Neural progenitor cell (in vitro differentiated cells): ENCODE measurements at regions not wholly inside any gene's neighbourhood (a gene's known extent, or its start where the extent isn't known, plus 50 kb on each side); places are given as distances from the start of the nearest gene placed in this dataset.

Experiments used
- DNase-seq: peaks from one replicate; pipeline ENCODE4 v3.0.0-alpha.2; 2016; ENCODE audit warnings: low spot score
- H2AFZ ChIP-seq: fragments of 200-600 bp; sonication (generic); replicated peaks from 2 replicates; pipeline ENCODE4 v1.6.1; 2016; ENCODE audit warnings: antibody characterized with exemption
- H3F3A ChIP-seq: fragments of 200-600 bp; sonication (generic); 2 replicates; pipeline ENCODE4 v1.6.1; 2016; ENCODE audit warnings: antibody characterized with exemption, low read depth
- H3K27ac ChIP-seq: fragments of 200-600 bp; sonication (generic); 2 replicates; pipeline ENCODE4 v1.5.1; 2016; ENCODE audit warnings: mild to moderate bottlenecking
- H3K27me3 ChIP-seq: fragments of 200-600 bp; sonication (generic); 2 replicates; pipeline ENCODE4 v1.6.1; 2016; ENCODE audit warnings: mild to moderate bottlenecking, moderate library complexity
- H3K36me3 ChIP-seq: fragments of 200-600 bp; sonication (generic); 2 replicates; pipeline ENCODE4 v1.5.1; 2016
- H3K4me1 ChIP-seq: fragments of 200-600 bp; sonication (generic); 2 replicates; pipeline ENCODE4 v1.6.1; 2016; ENCODE audit warnings: mixed run types
- H3K4me2 ChIP-seq: fragments of 200-600 bp; sonication (generic); 2 replicates; pipeline ENCODE4 v1.6.1; 2016
- H3K4me3 ChIP-seq: fragments of 200-600 bp; sonication (generic); 2 replicates; pipeline ENCODE4 v1.5.1; 2016
- H3K79me2 ChIP-seq: fragments of 200-600 bp; sonication (generic); 2 replicates; pipeline ENCODE4 v1.6.1; 2016; ENCODE audit warnings: low read depth
- H3K9ac ChIP-seq: fragments of 200-600 bp; sonication (generic); 2 replicates; pipeline ENCODE4 v1.6.1; 2016
- H3K9me3 ChIP-seq: fragments of 200-600 bp; sonication (generic); 2 replicates; pipeline ENCODE4 v1.5.1; 2016; ENCODE audit warnings: low read depth
- H4K20me1 ChIP-seq: fragments of 200-600 bp; sonication (generic); 2 replicates; pipeline ENCODE4 v1.6.1; 2016; ENCODE audit warnings: low read depth
- H3K27ac Mint-ChIP-seq: 3 replicates; pipeline ENCODE4 v1.8.0; 2021; ENCODE audit warnings: mixed read lengths
- H3K27me3 Mint-ChIP-seq: 2 replicates; pipeline ENCODE4 v1.8.0; 2022; ENCODE audit warnings: low read depth, mild to moderate bottlenecking, inconsistent platforms, moderate library complexity, mixed read lengths; ENCODE audit not compliant: insufficient read depth
- H3K36me3 Mint-ChIP-seq: 3 replicates; pipeline ENCODE4 v1.8.0; 2021; ENCODE audit warnings: mixed read lengths
- H3K4me1 Mint-ChIP-seq: 3 replicates; pipeline ENCODE4 v1.8.0; 2021; ENCODE audit warnings: mixed read lengths
- H3K4me3 Mint-ChIP-seq: 3 replicates; pipeline ENCODE4 v1.8.0; 2021; ENCODE audit warnings: mild to moderate bottlenecking, moderate library complexity, mixed read lengths
- H3K9me3 Mint-ChIP-seq: 3 replicates; pipeline ENCODE4 v1.8.0; 2020; ENCODE audit warnings: mixed read lengths
- EZH2 ChIP-seq: fragments of 200-600 bp; sonication (generic); IDR thresholded peaks from 2 replicates; pipeline ENCODE4 v1.6.1; 2017; ENCODE audit warnings: antibody characterized with exemption, mild to moderate bottlenecking, moderate library complexity
- EZH2phosphoT487 ChIP-seq: fragments of 200-600 bp; sonication (generic); IDR thresholded peaks from 2 replicates; pipeline ENCODE4 v1.6.1; 2017; ENCODE audit warnings: antibody characterized with exemption
- TF ChIP-seq, protein P1 (sequence below): fragments of 200-600 bp; sonication (generic); IDR thresholded peaks from 2 replicates; pipeline ENCODE4 v1.5.1; 2017; ENCODE audit warnings: antibody characterized with exemption, mild to moderate bottlenecking

DNA sequence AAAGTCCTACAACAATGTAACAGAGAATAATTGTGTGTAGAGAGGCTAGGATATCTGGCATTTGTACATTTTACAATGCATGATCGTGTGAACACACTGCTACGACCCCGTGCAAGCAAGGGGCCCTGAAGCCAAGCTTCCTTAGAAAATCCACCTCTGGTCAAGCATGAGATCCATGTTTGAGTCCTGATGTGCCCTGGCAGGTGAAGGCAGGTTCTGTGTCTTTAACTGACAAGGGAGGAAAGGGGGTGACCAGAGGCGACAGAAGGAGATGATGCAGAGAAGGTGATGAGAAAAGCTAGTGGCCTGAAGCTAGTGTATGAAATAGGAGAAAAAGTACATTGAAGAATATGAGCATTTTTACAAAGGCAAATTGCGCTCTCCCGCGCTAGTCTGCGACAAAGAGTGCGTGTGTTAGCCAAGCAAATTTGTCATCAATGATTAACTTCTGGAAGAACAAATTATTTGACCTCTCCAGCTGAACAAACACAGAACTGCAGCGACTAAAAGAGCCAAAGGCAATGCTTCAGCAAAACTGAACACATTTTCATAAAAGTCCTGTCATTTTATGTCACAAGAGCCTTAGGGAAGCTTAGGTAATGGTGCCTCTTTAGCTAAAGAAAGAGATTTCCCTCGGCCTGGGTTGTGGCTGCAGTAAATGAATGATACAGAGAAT lies 101.7 kb upstream of the DAPK1 start:
- Histone ChIP-seq H3K4me2 (no peak overlapping the region), H3K36me3 (no peaks in the 10 kb centered on the region), H3K4me3 (no peak overlapping the region), H3K27me3 (no peaks in the 10 kb centered on the region), H3F3A (no peaks in the 10 kb centered on the region), H4K20me1 (no peaks in the 10 kb centered on the region), H3K9ac (no peak overlapping the region), H3K27ac (no peak overlapping the region), H3K4me1 (no peaks in the 10 kb centered on the region), H3K9me3 (no peaks in the 10 kb centered on the region), H3K79me2 (no peaks in the 10 kb centered on the region), H2AFZ (peak overlapping the region; percentile 43)
- Mint-ChIP-seq H3K27ac (no peak overlapping the region), H3K9me3 (no peaks in the 10 kb centered on the region), H3K27me3 (no peaks in the 10 kb centered on the region), H3K36me3 (no peaks in the 10 kb centered on the region), H3K4me3 (no peak overlapping the region), H3K4me1 (no peaks in the 10 kb centered on the region)
- DNase-seq: no peak
- TF ChIP-seq, protein P1, sequence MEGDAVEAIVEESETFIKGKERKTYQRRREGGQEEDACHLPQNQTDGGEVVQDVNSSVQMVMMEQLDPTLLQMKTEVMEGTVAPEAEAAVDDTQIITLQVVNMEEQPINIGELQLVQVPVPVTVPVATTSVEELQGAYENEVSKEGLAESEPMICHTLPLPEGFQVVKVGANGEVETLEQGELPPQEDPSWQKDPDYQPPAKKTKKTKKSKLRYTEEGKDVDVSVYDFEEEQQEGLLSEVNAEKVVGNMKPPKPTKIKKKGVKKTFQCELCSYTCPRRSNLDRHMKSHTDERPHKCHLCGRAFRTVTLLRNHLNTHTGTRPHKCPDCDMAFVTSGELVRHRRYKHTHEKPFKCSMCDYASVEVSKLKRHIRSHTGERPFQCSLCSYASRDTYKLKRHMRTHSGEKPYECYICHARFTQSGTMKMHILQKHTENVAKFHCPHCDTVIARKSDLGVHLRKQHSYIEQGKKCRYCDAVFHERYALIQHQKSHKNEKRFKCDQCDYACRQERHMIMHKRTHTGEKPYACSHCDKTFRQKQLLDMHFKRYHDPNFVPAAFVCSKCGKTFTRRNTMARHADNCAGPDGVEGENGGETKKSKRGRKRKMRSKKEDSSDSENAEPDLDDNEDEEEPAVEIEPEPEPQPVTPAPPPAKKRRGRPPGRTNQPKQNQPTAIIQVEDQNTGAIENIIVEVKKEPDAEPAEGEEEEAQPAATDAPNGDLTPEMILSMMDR: no peak
- TF ChIP-seq EZH2 (no peak), EZH2phosphoT487 (no peak)

DNA sequence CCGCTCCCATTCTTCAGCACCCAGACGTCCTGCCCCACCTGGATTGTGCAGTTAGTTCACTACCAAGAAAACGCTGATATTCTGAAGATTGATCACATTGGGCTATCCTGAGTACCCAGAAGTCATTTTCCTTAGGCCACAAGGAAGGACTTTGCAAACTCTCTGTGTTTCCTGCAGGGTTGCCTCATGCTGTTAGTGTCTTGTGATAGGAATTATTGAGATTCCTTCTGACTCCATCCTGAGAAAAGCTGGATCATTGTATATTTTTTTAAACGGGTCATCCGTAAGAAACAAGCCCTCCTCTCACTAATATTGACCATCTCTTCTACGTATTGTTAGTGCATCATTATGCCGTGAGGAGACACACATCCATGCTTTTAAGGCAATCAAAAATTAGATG lies 96.0 kb upstream of the DAPK1 start:
- Mint-ChIP-seq H3K36me3 (no peaks in the 10 kb centered on the region), H3K27me3 (peaks cover 2% of the 10 kb centered on the region), H3K9me3 (no peaks in the 10 kb centered on the region), H3K4me3 (no peak overlapping the region), H3K27ac (no peak overlapping the region), H3K4me1 (peaks cover 33% of the 10 kb centered on the region)
- Histone ChIP-seq H3K4me2 (no peak overlapping the region), H4K20me1 (no peaks in the 10 kb centered on the region), H3K9ac (no peak overlapping the region), H3F3A (peaks cover 12% of the 10 kb centered on the region), H3K27ac (no peak overlapping the region), H3K9me3 (no peaks in the 10 kb centered on the region), H2AFZ (no peak overlapping the region), H3K79me2 (no peaks in the 10 kb centered on the region), H3K4me3 (no peak overlapping the region), H3K4me1 (peaks cover 20% of the 10 kb centered on the region), H3K36me3 (no peaks in the 10 kb centered on the region), H3K27me3 (no peaks in the 10 kb centered on the region)
- TF ChIP-seq, protein P1: no peak
- TF ChIP-seq EZH2: no peak
- DNase-seq: no peak

DNA sequence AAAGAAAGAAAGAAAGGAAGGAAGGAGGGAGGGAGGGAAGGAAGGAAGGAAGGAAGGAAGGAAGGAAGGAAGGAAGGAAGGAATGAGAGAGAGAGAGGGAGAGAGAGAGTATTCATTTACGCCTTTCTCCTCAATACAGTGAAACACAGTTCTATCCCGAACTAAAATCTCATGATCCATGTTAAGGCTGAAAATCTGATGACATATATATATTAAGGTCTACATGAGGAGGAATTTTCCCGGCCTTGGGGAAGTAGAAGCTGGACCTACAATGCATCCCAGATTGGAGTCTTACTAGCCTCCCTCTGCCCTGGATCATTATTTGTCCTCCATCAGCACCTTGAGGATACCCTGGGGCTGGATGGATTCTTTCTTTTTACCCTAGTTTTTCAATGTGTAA lies 95.1 kb upstream of the DAPK1 start:
- DNase-seq: no peak
- H3K27ac ChIP-seq: no peak overlapping the region
- peaks cover 12% of the 10 kb centered on the region for H3F3A ChIP-seq
- TF ChIP-seq, protein P1: no peak
- TF ChIP-seq EZH2phosphoT487 (no peak), EZH2 (no peak)
- H3K9ac ChIP-seq: no peak overlapping the region
- Mint-ChIP-seq H3K36me3 (no peaks in the 10 kb centered on the region), H3K27me3 (peaks cover 2% of the 10 kb centered on the region), H3K9me3 (no peaks in the 10 kb centered on the region), H3K27ac (no peak overlapping the region), H3K4me1 (peaks cover 38% of the 10 kb centered on the region), H3K4me3 (no peak overlapping the region)
- H3K4me3 ChIP-seq: no peak overlapping the region
- no peaks in the 10 kb centered on the region for H3K36me3 ChIP-seq
- H3K79me2 ChIP-seq: no peaks in the 10 kb centered on the region
- H2AFZ ChIP-seq: no peak overlapping the region
- no peaks in the 10 kb centered on the region for H3K27me3 ChIP-seq
- H4K20me1 ChIP-seq: no peaks in the 10 kb centered on the region
- no peaks in the 10 kb centered on the region for H3K9me3 ChIP-seq
- peaks cover 23% of the 10 kb centered on the region for H3K4me1 ChIP-seq
- no peak overlapping the region for H3K4me2 ChIP-seq
